ENCODE measurements at regions not wholly inside any gene's neighbourhood (a gene's known extent, or its start where the extent isn't known, plus 50 kb on each side); places are given as distances from the start of the nearest gene placed in this dataset.
"Not testable (repeated sequence)": the region's sequence is repeated elsewhere in the genome, so short reads cannot be mapped to it uniquely, and the experiment has no call there.

GRCh38 chr2:144972676-144973075, 452.8 kb upstream of the ZEB2 start:
- DNase-seq (ENCODE audit: low spot score), result no peak

- no peak for DNase-seq (ENCODE audit: low spot score)
Observed at GRCh38 chr2:144971786-144972335, 451.9 kb upstream of the ZEB2 start.

DNA sequence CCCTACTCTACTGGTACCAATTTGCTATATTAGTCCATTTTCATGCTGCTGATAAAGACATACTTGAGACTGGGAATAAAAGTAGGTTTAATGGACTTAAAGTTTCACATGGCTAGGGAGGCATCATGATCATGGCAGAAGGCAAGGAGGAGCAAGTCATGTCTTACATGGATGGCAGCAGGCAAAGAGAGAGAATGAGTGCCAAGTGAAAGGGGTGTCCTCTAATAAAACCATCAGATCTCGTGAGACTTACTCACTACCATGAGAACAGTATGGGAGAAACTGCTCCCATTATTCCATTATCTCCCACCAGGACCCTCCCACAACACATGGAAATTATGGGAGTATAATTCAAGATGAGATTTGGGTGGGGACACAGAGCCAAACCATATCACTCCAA, 450.5 kb upstream of the ZEB2 start:
- DNase-seq (ENCODE audit: low spot score), result not testable (repeated sequence)

- DNase-seq (ENCODE audit: low spot score), result not testable (repeated sequence)
Observed at GRCh38 chr2:144969564-144969963, 449.6 kb upstream of the ZEB2 start.

- DNase-seq (ENCODE audit: low spot score), result no peak
Observed at GRCh38 chr2:144967961-144968360, 448.0 kb upstream of the ZEB2 start.

DNA sequence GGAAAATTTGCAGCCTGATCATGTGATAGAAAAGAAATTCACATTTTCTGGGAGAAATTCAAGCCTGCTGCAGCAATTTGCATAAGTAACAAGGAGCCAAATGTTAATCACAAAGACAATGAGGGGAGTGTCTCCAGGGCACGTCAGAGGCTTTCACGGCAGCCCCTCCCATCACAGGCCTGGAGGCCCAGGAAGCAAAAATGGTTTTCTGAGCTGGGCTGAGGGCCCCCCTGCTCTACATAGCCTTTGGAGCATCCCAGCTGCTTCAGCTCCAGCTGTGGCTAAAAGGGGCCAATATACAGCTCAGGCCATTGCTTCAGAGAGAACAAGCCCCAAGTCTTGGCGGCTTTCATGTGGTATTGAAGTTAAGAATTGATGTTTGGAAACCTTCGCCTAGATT, 445.3 kb upstream of the ZEB2 start:
- no peak for DNase-seq (ENCODE audit: low spot score)

GRCh38 chr2:144963031-144963430, 443.1 kb upstream of the ZEB2 start:
- DNase-seq (ENCODE audit: low spot score), result no peak

- no peak for DNase-seq (ENCODE audit: low spot score)
Observed at GRCh38 chr2:144959416-144959815, 439.5 kb upstream of the ZEB2 start.

DNA sequence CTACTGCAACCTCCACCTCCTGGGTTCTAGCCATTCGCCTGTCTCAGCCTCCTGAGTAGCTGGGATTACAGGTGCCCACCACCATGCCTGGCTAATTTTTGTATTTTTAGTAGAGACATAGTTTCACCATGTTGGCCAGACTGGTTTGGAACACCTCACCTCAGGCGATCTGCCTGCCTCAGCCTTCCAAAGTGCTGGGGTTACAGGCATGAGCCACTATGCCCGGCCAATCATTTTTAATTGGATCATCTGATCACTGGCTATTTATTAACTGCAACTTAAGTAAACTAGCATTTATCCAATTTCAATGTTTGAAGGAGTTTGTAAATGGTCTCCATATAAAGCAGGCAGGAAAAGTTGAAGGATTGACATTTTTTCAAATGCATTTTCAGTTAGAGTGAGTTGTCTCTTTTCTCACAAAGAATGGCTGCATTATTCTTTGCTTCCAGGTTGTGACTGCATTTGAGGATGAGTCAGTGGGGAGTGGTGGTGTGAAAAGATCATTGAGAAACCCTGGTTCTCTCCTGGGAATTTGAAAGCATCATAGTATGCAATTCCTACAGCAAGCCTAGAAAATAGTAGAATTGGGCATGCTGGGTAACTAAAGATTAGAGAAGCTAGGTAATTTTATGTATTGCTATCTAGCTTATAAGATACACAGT, 431.1 kb upstream of the ZEB2 start:
- DNase-seq (ENCODE audit: low spot score), result peak; percentile 76

DNA sequence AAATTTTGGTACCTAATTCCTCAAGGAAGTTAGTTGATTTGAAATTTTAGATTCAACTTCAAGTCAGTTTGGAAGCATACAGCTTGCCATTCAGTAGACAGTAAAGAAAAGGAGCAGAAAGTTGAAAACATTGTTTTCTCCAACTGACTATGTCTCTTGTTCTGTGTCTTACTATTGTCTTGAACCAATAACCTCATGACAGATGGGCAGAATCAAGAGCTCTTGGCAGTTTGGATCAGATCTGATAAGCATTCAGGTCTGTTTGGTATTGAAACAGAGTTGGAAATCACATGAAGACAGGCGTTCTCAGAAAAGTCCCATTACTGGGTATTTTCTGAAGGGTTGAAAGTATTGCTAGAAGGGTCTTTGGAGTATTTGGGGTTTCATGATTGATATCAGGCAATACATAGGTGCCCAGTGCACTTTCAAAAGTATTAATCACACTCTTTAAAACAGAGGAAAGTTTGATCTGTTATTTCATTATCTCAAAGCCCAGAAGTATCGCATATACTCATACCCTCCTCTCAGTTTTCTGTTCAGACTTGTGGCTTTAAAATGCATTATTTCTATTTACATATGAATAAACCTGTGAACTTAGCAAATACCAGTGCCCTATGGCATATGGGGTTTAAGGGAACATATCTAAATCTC, 428.4 kb upstream of the ZEB2 start:
- no peak for DNase-seq (ENCODE audit: low spot score)

GRCh38 chr2:144947709-144948037, 427.8 kb upstream of the ZEB2 start:
- DNase-seq (ENCODE audit: low spot score), result no peak

GRCh38 chr2:144946263-144946662, 426.3 kb upstream of the ZEB2 start:
- DNase-seq (ENCODE audit: low spot score), result no peak

DNA sequence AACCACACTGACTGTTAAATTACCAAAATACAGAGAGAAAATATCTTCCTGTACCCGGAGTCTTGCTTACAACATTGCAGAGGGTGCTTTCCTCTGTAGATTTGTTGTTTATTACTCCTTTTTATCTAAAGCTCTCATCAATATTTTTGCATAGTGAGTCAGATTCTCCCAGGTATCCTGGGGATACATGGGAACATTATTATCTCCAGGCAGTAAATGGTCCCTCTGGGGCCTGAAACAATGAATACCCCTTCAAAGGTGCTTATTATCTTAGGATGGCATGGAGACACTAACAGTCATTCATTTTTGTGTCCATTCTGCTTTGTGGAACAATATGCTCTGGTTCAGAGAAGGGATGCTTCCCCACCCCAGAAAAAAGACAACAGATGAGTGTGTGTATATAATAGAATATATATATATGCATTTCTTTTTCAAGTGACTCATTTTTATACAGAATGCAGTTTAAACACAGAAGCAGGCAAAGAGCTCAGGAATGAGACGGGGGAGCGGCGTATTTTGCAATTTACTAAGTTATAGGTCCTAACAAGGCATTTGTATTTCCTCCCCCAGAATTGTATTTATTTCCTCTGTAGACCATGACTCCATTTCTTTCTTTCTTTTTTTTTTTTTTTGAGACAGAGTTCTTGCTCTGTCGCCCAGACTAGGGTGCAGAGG, 424.8 kb upstream of the ZEB2 start:
- DNase-seq (ENCODE audit: low spot score), result no peak

DNA sequence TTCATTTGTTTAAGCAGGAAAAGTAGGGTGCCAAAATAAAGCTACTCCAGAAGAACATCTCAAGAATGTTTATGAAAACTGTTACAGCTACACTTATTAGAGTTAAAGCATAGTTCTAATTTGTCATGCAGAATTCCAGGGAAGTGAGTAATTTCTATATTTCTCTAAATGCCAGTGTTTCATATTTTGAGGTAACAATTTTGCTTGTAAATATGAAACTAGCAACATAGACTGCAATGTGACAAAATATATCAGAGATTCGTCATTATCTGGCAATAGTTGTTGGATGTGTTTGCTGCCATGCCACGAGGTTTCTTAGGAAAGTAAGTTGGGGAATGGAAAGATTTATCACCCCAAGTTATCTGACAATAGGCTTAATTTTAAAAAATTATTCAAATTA, 424.1 kb upstream of the ZEB2 start:
- DNase-seq (ENCODE audit: low spot score), result no peak

DNA sequence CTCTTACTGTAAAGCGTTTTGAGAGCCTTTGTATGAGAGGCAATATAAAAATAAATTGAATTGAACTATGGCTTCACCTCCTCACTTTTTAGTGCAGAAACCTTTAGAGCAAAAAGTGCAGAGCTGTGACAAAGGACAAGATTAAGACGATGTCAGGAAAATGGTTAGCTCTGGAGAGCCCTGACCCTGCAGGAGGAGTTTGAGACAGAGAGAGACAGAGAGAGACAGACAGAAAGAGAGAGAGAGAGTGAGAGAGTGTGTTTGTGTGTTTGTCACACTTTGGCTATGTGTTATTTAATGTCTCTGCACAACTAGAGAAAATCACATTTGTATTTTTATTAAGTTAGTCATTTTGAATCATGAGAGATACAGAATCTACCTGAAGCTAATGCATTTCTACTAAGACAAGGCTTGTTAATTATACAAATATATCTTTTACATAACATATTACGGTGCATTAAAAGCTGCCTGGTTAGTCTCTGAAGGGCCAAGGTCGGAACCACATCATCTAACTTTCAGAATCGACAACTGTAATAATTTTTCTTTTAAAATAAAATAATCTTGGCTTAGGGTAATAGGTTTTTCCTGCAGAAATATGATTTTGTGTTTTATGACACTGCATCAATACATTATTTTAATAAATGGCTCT, 423.5 kb upstream of the ZEB2 start:
- no peak for DNase-seq (ENCODE audit: low spot score)

- peak; percentile 16 for DNase-seq (ENCODE audit: low spot score)
Observed at GRCh38 chr2:144942516-144943256, 422.8 kb upstream of the ZEB2 start.

GRCh38 chr2:144941743-144942488, 422.0 kb upstream of the ZEB2 start:
- DNase-seq (ENCODE audit: low spot score), result no peak

DNA sequence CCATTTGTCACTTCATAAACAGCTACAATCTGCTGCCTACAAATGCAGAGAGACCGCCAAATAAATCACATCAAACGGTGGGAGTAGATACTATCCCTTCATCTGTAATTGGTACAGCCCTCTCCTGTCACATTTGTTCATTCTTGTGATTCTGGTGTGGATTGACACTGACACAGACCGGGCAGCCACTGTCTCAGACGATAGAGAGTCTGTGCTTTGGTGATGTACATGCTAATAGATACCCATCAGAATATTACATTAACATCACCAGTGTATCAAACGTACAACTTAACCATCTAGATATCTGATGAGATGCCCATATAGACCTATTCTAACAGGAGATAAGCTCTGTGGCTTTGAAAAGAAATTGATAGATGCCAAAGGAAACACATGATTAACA, 419.7 kb upstream of the ZEB2 start:
- no peak for DNase-seq (ENCODE audit: low spot score)

GRCh38 chr2:144937910-144938709, 418.2 kb upstream of the ZEB2 start:
- peak; percentile 66 for DNase-seq (ENCODE audit: low spot score)

DNA sequence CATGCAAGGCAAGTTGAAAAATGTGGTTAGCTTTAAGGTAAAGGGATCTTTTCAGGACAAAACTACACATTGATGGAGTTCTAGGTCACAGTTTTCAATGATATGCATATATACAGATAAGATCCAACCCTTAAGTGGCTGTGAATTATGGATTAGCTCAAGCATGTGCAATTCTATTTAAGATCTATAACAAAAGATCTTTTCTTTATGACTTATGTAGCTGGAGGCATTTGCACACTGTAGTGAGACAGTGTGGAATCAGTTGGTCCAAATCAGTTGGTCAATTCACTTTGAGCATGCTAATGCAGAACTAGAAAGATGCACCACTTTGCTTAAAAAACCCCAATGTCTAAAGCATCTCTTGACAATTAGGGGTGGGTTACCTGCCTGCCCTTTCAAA, 417.1 kb upstream of the ZEB2 start:
- no peak for DNase-seq (ENCODE audit: low spot score)

GRCh38 chr2:144936442-144936841, 416.5 kb upstream of the ZEB2 start:
- DNase-seq (ENCODE audit: low spot score), result peak; percentile 44

Data from kidney tubule cell (primary cell).